ENCODE measurements at regions not wholly inside any gene's neighbourhood (a gene's known extent, or its start where the extent isn't known, plus 50 kb on each side); places are given as distances from the start of the nearest gene placed in this dataset.

DNA sequence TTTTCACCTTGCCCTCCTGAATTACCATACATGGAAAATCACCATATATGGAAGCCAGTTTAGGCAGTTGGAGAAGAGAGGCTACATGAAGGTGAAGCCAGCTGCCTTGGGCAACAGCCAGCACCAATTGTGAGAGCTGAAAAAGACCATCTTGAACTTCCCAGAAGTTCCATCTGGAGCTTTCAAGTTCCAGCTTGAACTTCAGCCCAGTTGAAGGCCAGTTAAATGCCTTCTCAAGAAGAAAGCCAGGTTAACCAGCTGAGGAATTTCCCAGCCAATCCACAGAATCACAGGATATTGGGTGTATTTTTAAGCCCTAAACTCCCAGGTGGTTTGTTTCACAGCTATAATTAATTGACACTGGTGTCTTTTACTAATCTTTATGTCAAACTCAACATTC lies 713.6 kb upstream of the MIR17HG start:
- CTCF ChIA-PET, result interaction anchor here (0.6 kb wide), 1 partner anchor 641 kb away, joined by 3 read pairs; no protein-coding TSS in a partner anchor
- no peaks in the 10 kb centered on the region for H3K27me3 ChIP-seq (ENCODE audit: control insufficient read depth, insufficient read depth, low read length)
- H3K9me3 ChIP-seq (ENCODE audit: control insufficient read depth, insufficient read depth, low read length), result no peaks in the 10 kb centered on the region
- DNase-seq (ENCODE audit: low read depth, low spot score), result no peak
- POLR2A ChIA-PET, result no interaction called here
- no peak for TF ChIP-seq CTCF (IDR thresholded peaks at IDR 0.05; ENCODE audit: low read depth, low read length)
- no peak overlapping the region for H3K4me3 ChIP-seq (ENCODE audit: low read depth, low read length)
- H3K27ac ChIP-seq (ENCODE audit: low read depth, low read length), result no peak overlapping the region

DNA sequence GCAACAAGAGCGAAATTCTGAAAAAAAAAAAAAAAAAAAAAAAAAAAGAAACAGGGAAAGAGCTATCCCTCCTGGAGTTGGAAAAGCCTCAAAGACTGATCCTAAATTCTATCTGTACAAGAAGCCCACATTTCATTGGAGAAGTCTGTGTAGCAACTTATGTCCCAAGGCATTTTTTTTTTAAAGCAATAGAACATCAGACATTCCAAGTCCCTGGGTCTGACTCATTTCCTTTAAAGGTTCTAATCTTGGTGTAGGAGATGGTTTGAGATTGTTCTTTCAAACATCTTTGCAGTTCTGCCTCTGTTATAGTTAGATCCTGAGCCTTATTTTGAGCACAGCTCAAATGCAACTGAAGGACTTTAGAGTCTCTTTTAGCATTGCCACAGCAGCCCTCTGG lies 706.5 kb upstream of the MIR17HG start:
- Histone ChIP-seq H3K4me3 (ENCODE audit: low read depth, low read length) (no peak overlapping the region), H3K27me3 (ENCODE audit: control insufficient read depth, insufficient read depth, low read length) (no peaks in the 10 kb centered on the region), H3K9me3 (ENCODE audit: control insufficient read depth, insufficient read depth, low read length) (no peaks in the 10 kb centered on the region), H3K27ac (ENCODE audit: low read depth, low read length) (no peak overlapping the region)
- ChIA-PET CTCF (no interaction called here), POLR2A (no interaction called here)
- no peak for DNase-seq (ENCODE audit: low read depth, low spot score)
- TF ChIP-seq CTCF (IDR thresholded peaks at IDR 0.05; ENCODE audit: low read depth, low read length), result no peak

DNA sequence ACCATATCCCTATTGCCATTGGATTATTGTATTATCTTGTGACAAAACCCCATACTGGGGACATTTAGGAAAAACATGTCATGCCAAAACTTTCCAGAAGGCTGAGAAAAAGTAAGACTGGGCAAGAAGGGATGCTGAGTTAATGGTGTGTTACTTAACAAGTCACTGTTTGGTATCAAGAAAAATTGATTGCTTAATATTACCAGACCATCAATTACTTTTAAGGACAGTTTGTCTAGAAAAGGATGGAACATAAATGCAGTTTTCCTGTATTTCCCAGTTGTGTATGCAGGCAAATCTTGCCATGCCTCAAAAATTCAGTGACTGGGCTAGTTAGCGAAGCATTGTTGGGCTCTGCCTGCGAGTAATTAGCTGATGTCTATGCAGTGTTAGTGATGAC lies 705.6 kb upstream of the MIR17HG start:
- Histone ChIP-seq H3K9me3 (ENCODE audit: control insufficient read depth, insufficient read depth, low read length) (no peaks in the 10 kb centered on the region), H3K27me3 (ENCODE audit: control insufficient read depth, insufficient read depth, low read length) (no peaks in the 10 kb centered on the region), H3K27ac (ENCODE audit: low read depth, low read length) (no peak overlapping the region), H3K4me3 (ENCODE audit: low read depth, low read length) (no peak overlapping the region)
- DNase-seq (ENCODE audit: low read depth, low spot score), result no peak
- TF ChIP-seq CTCF (IDR thresholded peaks at IDR 0.05; ENCODE audit: low read depth, low read length), result no peak
- CTCF ChIA-PET, result no interaction called here
- POLR2A ChIA-PET, result no interaction called here

DNA sequence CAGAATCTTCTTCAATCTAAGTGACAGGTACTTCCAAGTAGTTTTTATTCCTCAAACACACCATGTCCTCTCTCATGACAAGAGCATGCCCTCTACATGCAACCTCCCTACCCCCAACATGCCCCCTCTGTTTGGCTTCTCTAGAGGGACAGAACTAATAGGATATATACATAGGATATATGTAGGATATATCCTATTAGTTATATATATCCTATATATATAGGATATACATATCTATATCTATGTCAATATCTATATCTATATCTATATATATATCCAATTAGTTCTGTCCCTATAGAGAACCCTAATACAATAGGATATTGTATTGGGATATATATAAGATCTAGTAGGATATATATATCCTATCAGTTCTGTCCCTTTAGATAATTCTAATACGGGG lies 701.9 kb upstream of the MIR17HG start:
- ChIA-PET CTCF (no interaction called here), POLR2A (no interaction called here)
- no peak for TF ChIP-seq CTCF (IDR thresholded peaks at IDR 0.05; ENCODE audit: low read depth, low read length)
- Histone ChIP-seq H3K4me3 (ENCODE audit: low read depth, low read length) (no peak overlapping the region), H3K9me3 (ENCODE audit: control insufficient read depth, insufficient read depth, low read length) (no peaks in the 10 kb centered on the region), H3K27ac (ENCODE audit: low read depth, low read length) (no peak overlapping the region), H3K27me3 (ENCODE audit: control insufficient read depth, insufficient read depth, low read length) (no peaks in the 10 kb centered on the region)
- DNase-seq (ENCODE audit: low read depth, low spot score), result no peak

- H3K4me3 ChIP-seq (ENCODE audit: low read depth, low read length), result no peak overlapping the region
- POLR2A ChIA-PET, result no interaction called here
- no peaks in the 10 kb centered on the region for H3K9me3 ChIP-seq (ENCODE audit: control insufficient read depth, insufficient read depth, low read length)
- H3K27me3 ChIP-seq (ENCODE audit: control insufficient read depth, insufficient read depth, low read length), result no peaks in the 10 kb centered on the region
- no peak for DNase-seq (ENCODE audit: low read depth, low spot score)
- no peak for TF ChIP-seq CTCF (IDR thresholded peaks at IDR 0.05; ENCODE audit: low read depth, low read length)
- CTCF ChIA-PET, result no interaction called here
- no peak overlapping the region for H3K27ac ChIP-seq (ENCODE audit: low read depth, low read length)
These were observed 699.0 kb upstream of the MIR17HG start for GRCh38 chr13:90648497-90648896.

Measured in AG04450 (cell line).